NCI-H510A (cell line): ENCODE measurements at regions not wholly inside any gene's neighbourhood (a gene's known extent, or its start where the extent isn't known, plus 50 kb on each side); places are given as distances from the start of the nearest gene placed in this dataset.

Experiments used
- DNase-seq: peaks from one replicate; lab custom pipeline; 2025; lab: John Stamatoyannopoulos, UW

DNA sequence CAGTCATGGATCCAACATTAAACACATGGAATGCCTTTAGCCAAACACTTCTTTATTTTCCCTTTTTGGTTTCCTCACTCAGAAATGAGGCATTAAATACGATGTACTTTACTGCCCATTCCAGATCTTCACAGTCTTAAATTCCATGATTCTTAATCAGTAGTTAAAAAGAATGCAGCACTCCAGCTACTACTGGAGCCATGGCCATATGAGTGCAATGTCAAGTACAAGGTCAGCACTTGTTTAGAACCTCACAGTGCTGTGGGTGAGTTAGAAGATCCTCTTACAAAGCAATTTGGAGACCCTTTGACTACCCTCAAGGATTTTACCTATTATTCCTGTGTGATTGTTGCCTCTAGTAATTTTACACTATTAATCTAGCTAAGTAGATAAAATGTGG is 550.3 kb upstream of the LRRTM1 start:
- no peak for DNase-seq

DNA sequence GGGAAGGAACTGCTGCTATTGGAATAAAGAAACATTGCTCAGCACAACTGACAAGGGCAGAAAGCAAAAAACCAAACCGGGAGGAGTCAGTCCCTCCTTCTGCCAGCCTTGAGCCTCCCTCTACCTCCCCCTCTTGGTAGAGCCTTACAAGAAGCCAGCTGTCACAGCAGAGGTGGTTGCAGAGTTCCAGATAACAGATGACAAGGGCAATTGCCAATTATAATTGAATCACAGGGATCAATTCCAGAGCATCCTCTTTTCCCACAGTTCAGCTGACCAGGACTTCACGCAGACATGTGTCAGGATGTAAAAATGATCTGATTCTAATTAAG is 548.2 kb upstream of the LRRTM1 start:
- no peak for DNase-seq

DNA sequence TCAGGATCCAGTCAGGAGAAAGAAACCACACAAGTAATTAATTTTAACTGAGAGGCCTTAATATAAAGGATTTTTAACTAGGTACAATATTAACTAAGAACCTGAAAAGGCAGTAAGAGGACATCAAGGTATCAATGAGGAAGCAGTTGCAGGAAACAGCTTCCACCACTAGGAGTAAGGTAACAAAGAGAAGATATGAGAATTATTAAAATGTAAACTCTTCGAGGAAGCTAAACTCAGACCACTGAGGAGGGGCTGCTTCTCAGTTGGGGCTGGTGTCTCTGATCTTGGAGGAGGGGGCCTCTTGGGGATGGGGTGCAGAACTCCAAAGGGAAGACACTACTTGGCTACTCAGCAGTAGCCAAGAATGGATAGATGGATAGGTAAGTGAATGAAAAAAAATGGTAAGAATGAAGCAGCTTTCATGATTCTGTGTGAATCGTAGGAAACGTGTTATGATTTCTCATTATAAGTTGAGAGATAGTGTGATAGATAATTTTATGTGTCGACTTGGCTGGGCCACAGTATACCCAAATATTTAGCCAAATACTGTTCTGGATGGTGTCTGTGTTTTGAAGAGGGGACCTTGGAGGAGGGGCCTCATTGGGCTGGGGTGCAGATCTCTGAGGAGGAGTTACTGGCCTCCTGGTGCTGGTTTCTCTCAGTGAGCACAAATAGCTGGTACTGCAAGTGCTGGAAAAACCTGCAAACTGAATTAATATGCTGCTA is 547.7 kb upstream of the LRRTM1 start:
- DNase-seq, result no peak

DNA sequence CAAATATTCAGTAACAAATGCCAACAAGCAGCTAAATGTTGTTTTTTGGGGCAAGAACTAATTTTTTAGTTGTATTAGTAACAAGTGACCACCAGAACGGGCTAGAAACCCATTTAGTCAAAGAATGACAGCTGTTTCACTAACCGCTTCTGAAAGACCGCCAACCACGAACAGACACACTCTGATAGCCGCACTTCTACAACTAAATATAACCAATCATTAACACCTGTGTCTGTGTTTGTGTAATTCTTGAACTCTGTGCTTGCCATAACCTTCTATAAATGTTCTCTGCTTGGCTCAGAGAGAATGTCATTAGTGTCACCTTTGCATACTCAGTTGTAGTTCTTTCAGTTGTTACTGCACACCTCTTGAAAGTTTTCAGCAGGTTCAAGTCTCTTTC is 526.3 kb upstream of the LRRTM1 start:
- no peak for DNase-seq

DNA sequence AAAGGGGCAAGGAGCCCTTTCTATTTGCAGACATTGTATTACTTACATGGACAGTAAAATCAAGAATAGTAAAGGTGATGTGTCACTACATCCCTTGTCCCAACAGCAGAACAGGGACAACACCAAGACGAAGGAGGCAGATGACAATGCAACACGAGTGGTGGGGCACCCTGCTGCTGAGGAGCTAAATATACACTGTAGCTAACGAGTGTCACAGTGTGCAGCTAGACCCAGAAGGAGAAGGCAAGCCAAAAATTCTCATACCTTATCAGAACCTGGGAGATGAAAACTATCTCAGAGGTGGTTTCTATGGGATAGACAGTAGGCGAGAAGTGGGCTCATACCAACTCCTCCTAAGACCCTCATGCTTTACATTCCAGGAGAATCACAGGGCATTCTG is 518.4 kb upstream of the LRRTM1 start:
- DNase-seq, result no peak

DNA sequence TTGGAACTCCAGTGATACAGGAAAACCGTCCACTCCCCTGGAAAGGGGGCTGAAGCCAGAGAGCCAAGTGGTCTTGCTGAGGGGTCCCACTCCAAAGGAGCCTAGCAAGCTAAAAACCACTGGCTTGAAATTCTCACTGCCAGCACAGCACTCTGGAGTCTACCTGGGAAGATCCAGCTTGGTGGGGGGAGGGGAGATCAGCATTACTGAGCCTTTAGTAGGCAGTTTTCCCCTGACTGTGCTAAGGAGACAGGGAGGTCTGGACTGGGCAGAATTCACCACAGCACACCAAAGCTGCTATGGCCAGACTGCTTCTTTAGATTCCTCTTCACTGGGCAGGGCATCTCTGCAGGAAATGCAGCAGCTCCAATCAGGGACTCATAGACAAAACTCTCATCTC is 510.7 kb upstream of the LRRTM1 start:
- DNase-seq, result no peak

DNA sequence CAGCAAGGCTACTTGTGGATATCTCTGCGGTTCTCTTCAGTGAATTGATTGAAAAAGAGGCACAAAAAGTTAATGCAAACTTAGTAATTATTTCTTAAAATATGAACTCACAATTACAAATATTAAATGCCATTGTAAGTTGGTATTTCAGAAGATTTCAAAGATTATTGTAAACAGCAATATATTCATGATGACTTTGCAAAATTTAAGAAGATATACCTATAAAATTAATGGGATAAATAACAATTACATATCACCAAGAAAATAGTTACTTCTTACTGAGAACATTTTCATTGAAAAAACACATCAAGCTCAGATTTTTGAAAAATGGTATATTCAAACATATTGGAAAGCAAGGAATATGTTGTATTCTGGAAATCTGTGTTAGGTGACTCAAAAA is 482.0 kb upstream of the LRRTM1 start:
- no peak for DNase-seq

DNA sequence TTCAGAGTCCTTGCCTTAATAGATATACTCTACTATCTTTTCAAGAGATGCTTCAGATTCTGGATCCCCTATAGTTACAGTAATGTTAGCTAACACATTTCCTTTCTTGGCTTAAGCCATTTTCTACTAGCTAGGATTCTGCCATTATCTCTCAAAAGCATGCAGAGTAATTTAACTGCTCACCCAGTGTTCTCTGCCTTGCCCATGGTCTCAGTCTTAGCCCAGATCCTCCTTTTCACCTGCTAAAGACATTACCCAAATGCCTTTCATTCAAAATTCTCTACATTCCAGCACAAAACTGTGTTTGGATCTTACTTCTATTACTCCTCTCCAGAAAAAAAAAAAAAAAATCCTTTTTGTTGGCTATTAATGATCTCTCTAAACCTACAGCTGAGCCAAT is 474.2 kb upstream of the LRRTM1 start:
- no peak for DNase-seq

DNA sequence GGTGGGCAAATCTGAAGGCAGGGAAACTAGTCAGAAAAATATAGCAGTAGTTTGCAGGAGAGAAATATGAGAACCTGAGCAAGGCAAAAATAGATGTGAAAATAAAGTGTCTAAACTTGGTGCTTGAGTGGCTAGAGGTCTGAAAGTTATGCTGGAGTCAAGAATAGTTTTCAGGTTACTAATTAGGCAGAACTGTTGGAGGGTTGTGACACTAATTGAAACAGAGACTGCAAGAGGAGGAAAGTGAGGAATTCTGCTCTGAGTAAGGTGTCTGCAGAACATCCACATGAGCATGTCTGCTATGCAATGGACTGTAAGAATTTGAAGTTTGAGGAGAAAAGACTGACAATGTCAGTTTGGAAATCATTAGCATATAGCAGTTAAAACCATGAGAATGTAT is 444.0 kb upstream of the LRRTM1 start:
- no peak for DNase-seq

DNA sequence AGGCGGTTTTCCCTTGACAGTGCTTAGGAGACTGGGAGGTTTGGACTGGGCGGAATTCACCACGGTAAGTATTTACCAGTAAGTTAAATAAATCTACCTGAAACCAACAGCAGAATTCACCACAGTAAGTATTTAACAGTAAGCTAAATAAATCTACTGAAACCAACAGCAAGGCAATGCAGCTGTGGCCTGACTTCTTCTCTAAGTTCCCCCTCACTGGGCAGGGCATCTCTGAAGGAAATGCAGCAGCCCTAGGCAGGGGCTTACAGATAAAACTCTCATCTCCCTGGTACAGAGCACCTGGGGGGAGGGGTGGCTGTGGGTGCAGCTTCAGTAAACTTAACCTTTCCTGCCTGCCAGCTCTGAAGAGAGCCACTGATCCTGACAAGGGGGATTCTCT is 432.5 kb upstream of the LRRTM1 start:
- DNase-seq, result no peak

DNA sequence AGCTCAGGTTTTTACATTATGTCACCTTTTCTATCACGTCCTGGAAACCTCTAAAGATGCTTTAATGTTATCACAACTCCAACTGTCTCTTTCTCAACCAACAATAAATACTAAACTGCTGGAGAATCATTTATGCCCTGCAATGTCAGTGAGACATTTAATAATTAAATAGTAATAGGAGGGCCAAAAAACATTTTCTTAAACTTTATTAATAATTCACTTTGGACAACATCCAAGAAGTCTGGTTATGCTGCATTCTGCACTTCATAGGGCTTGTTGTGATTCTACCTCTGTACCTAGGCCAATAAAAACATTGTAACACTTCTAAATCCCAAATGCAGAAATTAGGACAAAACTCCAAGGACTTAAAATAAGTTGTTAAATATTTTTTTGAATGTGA is 420.4 kb upstream of the LRRTM1 start:
- no peak for DNase-seq

DNA sequence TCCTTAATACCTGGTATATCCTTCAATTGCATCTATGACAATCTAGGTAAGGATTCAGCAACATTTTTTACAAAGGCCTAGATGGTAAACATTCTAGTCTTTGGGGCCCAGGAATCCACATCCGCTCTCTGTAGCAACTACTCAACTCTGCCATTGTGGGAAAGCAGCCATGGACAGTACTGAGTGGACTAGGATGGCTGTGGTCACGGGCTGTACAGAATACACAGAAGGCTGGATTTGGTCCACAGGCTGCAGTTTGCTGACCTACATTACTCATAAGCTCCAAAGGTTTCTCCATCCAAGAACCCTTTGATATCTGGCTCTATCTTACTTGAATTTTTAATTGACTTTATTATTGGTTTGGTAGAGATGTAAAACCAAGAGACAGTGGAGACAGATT is 418.3 kb upstream of the LRRTM1 start:
- no peak for DNase-seq

DNA sequence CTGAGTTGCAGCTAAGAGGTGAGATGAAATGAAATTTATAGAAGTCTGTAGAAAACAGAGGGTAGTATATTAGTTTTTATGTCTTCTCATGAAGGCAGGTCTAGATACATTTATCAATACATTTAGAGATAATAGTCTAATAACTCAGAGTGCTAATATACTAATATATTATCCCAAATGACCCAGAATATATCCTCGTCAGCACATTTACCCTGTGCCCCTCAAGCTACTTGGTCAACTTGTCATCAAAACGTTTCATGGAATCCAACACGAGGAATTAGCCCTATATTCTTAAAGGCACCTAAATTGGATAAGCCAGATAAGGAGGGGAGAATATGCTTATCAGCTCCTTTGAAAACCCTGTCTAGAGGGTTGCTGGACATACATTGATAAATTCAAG is 415.1 kb upstream of the LRRTM1 start:
- no peak for DNase-seq

DNA sequence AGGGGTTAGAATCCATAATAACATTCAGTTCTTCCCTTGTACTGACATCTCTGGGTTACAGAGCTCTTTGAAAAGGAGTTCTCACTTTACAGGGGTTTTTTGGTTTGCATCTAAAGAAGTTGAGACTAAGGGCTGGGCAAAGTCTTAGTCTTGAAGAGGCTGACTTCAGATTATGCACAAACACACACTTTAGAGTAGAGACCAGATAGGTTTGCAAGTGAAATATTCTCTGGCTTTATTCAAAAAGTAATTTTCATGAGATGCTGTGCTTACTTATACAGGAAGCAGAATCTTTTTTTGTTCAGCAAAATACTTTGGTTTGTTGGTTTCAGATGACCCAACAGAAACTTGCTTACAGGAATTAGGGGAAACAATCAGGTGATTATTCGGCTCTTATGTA is 410.9 kb upstream of the LRRTM1 start:
- no peak for DNase-seq

DNA sequence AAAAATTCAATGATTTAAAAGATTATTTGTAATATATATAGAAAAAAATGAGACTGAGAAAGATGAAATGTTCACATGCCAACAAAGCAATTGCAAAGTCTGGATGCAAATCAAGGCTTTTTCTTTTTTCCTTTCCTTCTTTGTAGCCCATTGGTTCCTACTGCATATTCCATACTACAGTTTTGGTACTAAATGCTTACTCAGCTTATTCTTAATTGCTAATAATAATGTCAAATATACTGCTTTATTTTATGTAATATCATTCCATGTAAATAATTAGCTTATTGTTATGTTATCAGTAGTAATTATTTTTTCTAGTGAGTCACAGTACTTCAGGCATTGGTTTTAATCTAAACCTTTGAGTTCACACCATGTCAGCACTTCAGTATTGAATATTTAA is 407.4 kb upstream of the LRRTM1 start:
- DNase-seq, result no peak

DNA sequence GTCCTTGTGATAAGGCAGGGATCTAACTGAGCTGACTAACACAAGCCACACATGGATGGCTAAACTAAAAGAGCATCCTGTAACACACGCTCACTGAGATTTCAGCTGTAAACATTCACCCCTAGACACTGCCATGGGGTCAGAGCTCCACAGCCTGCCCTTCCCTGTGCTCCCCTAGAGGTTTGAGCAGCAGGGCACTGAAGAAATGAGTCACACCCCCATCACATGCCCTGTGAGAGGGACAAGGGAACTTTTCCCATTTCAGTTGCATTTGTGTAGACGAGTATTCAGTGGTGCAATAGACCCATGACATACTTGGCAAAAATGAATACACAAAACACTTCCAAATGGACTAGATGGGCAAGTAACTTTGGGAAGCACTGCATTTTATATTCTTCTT is 402.4 kb upstream of the LRRTM1 start:
- DNase-seq, result no peak

DNA sequence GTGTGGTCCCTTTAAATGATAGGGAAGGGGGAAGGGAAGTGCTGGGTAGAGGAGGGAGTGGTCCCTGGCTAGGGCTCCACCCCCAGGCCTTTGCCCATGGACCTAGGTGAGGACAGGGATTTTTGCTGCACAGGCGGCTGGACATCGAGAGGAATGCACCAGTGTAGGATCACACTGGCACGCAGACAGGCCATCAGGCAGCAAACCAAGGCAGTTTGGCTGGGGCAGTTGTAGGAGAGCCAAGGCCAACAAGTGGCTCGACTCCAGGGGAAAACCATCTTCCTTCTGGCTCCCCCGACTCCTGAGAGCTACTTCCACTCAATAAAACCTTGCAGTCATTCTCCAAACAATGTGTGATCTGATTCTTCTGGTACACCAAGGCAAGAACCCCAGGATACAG is 402.0 kb upstream of the LRRTM1 start:
- no peak for DNase-seq

DNA sequence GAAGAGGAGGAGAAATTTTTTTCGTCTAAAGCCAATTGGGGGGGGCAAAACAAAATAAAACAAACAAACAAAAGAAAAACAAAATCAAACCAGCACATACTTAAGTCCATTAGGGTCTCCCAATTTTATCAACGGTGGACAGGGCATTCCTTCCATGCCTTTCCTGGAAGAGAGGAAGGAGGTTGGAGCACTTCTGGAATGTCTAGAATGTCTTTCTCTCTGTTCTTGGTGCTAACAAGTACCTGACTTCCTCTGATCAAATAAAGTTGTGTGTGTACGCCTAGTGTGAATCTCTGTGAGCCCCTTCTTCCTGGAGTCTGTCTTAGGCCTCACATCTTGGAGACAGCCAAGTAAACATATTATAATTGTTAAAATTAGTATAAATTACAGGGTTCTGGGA is 399.0 kb upstream of the LRRTM1 start:
- no peak for DNase-seq

DNA sequence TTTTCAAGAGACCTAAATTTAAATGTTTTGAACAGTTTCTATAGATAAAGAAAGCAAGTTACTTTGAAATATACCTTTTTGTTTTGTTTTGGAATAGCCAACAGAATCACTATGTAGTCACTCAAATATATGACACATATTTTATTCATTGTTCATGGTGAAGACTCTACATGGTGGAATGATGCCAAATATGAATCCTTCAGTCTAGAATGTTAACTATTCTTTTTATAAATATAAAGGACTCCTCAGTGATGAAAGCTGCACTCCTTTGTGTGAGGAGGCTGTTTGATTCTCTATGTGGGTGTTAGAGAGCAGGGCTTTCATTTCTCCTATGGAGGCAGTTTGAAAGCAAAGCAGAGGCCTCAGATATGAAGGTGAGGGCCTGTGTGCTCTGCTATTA is 396.4 kb upstream of the LRRTM1 start:
- no peak for DNase-seq
